CD4-positive, alpha-beta T cell (primary cell): ENCODE measurements at regions not wholly inside any gene's neighbourhood (a gene's known extent, or its start where the extent isn't known, plus 50 kb on each side); places are given as distances from the start of the nearest gene placed in this dataset.
"Not testable (repeated sequence)": the region's sequence is repeated elsewhere in the genome, so short reads cannot be mapped to it uniquely, and the experiment has no call there.

Experiments
- ATAC-seq: fragments of 200-7000 bp; cut with Tn5 transposase; one replicate; pipeline ENCODE4 v1.10.0; 2022; ENCODE audit warnings: mild to moderate bottlenecking; ENCODE audit not compliant: poor library complexity
- CTCF ChIA-PET: fragments of 350-600 bp; sonication (Branson Sonifier 250); formaldehyde crosslinking; loops from one replicate; lab custom pipeline; 2021; ENCODE audit warnings: antibody characterized with exemption, inconsistent platforms; lab: Charles Lee
- POLR2A ChIA-PET: fragments of 350-600 bp; sonication (Branson Sonifier 250); formaldehyde crosslinking; loops from one replicate; lab custom pipeline; 2021; ENCODE audit warnings: antibody characterized with exemption, inconsistent platforms; lab: Charles Lee
- DNase-seq, 14 experiments: peaks; one replicate each; pipeline ENCODE4 v3.0.0-alpha.2; 2013 to 2020; ENCODE audit warnings: mixed read lengths in 2 of 14
- H3K27ac ChIP-seq, 2 donors: one replicate each; pipeline versions ENCODE4 v1.5.1 to v1.7.0; 2013; ENCODE audit warnings: low read length in 2 of 2, low read depth in 1 of 2, mild to moderate bottlenecking in 1 of 2
- H3K27me3 ChIP-seq, 2 experiments: 1 replicate in 1 of 2; 2 replicates in 1 of 2; pipeline versions ENCODE4 v1.6.1 to v1.7.0; 2013; ENCODE audit warnings: low read length in 2 of 2, control low read depth in 1 of 2, mild to moderate bottlenecking in 1 of 2, moderate library complexity in 1 of 2; ENCODE audit not compliant: insufficient read depth in 2 of 2, control insufficient read depth in 1 of 2
- H3K36me3 ChIP-seq: one replicate; pipeline ENCODE4 v1.6.1; 2013; ENCODE audit warnings: low read length, control low read depth; ENCODE audit not compliant: insufficient read depth
- H3K4me1 ChIP-seq: one replicate; pipeline ENCODE4 v1.6.1; 2013; ENCODE audit warnings: low read length, control low read depth; ENCODE audit not compliant: insufficient read depth
- H3K4me3 ChIP-seq: one replicate; pipeline ENCODE4 v1.5.1; 2013; ENCODE audit warnings: mild to moderate bottlenecking, low read length, moderate library complexity
- H3K9me3 ChIP-seq, 2 experiments: 1 replicate in 1 of 2; 2 replicates in 1 of 2; pipeline versions ENCODE4 v1.6.1 to v1.7.0; 2013; ENCODE audit warnings: low read length in 2 of 2, mild to moderate bottlenecking in 2 of 2, control low read depth in 1 of 2, moderate library complexity in 1 of 2; ENCODE audit not compliant: control insufficient read depth in 1 of 2, insufficient read depth in 1 of 2
- H3K27ac Mint-ChIP-seq: one replicate; pipeline ENCODE4 v1.8.0; 2020; ENCODE audit warnings: mixed read lengths
- H3K27me3 Mint-ChIP-seq: one replicate; pipeline ENCODE4 v1.8.0; 2021; ENCODE audit warnings: mixed read lengths
- H3K36me3 Mint-ChIP-seq: one replicate; pipeline ENCODE4 v1.8.0; 2021; ENCODE audit warnings: low read depth, mixed read lengths
- H3K4me1 Mint-ChIP-seq: one replicate; pipeline ENCODE4 v1.8.0; 2021; ENCODE audit warnings: low read depth, mixed read lengths
- H3K4me3 Mint-ChIP-seq: one replicate; pipeline ENCODE4 v1.8.0; 2020; ENCODE audit warnings: mild to moderate bottlenecking, mixed read lengths
- H3K9me3 Mint-ChIP-seq: one replicate; pipeline ENCODE4 v1.8.0; 2020; ENCODE audit warnings: mixed read lengths
- intact Hi-C, 2 experiments: fragments of 100-400 bp; cut with DNase I in 1 of 2; cut with micrococcal nuclease in 1 of 2; formaldehyde crosslinking; loops; one replicate each; pipeline versions ENCODE4 v1.15.1 to v1.9.0; 2023 to 2025; cut with DNase I, micrococcal nuclease
- TF ChIP-seq, protein P1 (sequence below): fragments of 200-600 bp; IDR thresholded peaks from one replicate; pipeline ENCODE4 v1.8.0; 2022; ENCODE audit warnings: antibody characterized with exemption, mild to moderate bottlenecking

DNA sequence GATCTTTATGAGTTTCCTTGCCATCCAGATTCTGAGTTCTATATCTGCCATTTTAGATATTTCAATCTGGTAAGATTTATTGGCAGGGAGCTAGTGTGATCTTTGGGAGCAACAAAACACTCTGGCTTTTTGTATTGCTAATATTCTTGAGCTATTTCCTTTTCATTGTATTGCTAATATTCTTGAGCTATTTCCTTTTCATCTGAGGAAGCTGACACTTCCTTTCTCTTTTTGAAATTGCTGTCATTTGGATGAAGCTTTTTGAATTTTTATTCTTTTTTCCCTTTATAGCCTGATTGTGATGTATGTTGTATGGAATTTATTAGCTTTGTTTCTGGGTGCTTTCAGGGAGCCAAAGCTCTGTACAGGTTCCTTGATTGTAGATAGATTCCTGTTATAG is 873.5 kb upstream of the ATXN8OS start:
- H3K36me3 Mint-ChIP-seq = no peaks in the 10 kb centered on the region
- H3K27me3 Mint-ChIP-seq = no peaks in the 10 kb centered on the region
- no peak for ATAC-seq
- H3K27ac ChIP-seq = no peak overlapping the region
- peaks cover 34% of the 10 kb centered on the region for H3K9me3 Mint-ChIP-seq
- H3K4me1 ChIP-seq = no peaks in the 10 kb centered on the region
- H3K4me3 ChIP-seq = no peak overlapping the region
- no peak overlapping the region for H3K27ac Mint-ChIP-seq
- intact Hi-C loops = no loop called here
- POLR2A ChIA-PET = no interaction called here
- no peak overlapping the region for H3K4me3 Mint-ChIP-seq
- H3K4me1 Mint-ChIP-seq = no peaks in the 10 kb centered on the region
- DNase-seq = no peak
- H3K36me3 ChIP-seq = no peaks in the 10 kb centered on the region
- TF ChIP-seq, protein P1, sequence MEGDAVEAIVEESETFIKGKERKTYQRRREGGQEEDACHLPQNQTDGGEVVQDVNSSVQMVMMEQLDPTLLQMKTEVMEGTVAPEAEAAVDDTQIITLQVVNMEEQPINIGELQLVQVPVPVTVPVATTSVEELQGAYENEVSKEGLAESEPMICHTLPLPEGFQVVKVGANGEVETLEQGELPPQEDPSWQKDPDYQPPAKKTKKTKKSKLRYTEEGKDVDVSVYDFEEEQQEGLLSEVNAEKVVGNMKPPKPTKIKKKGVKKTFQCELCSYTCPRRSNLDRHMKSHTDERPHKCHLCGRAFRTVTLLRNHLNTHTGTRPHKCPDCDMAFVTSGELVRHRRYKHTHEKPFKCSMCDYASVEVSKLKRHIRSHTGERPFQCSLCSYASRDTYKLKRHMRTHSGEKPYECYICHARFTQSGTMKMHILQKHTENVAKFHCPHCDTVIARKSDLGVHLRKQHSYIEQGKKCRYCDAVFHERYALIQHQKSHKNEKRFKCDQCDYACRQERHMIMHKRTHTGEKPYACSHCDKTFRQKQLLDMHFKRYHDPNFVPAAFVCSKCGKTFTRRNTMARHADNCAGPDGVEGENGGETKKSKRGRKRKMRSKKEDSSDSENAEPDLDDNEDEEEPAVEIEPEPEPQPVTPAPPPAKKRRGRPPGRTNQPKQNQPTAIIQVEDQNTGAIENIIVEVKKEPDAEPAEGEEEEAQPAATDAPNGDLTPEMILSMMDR = no peak
- H3K9me3 ChIP-seq = peaks cover 0 to 16% of the 10 kb centered on the region in 2 experiments
- CTCF ChIA-PET = no interaction called here
- H3K27me3 ChIP-seq = no peaks in the 10 kb centered on the region

DNA sequence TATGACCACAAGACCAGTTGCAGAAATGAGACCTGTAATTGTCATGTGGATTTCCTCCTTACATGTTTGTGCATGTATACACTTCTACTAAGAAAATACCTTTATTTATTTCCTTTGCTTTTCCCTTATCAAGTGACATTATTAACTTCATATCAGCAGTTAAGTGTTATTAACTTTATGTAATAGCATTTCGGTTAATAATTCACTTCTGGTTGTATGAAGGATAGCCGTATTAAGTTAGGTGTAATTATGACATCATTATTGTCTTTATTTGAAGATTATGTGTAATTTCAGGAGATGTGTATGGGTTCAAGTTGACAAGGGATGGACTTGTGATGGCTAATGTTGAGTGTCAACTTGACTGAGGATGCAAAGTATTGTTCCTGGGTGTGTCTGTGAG is 881.2 kb upstream of the ATXN8OS start:
- peaks cover 8 to 9% of the 10 kb centered on the region in 2 experiments for H3K9me3 ChIP-seq
- H3K27ac ChIP-seq = no peak overlapping the region
- TF ChIP-seq, protein P1 = no peak
- no peaks in the 10 kb centered on the region for H3K36me3 Mint-ChIP-seq
- H3K4me3 Mint-ChIP-seq = no peak overlapping the region
- H3K27ac Mint-ChIP-seq = no peak overlapping the region
- DNase-seq (no peak), ATAC-seq (no peak)
- no peaks in the 10 kb centered on the region for H3K27me3 ChIP-seq
- H3K4me3 ChIP-seq = no peak overlapping the region
- POLR2A ChIA-PET = no interaction called here
- peaks cover 30% of the 10 kb centered on the region for H3K9me3 Mint-ChIP-seq
- CTCF ChIA-PET = no interaction called here
- no peaks in the 10 kb centered on the region for H3K4me1 ChIP-seq
- intact Hi-C loops = no loop called here
- no peaks in the 10 kb centered on the region for H3K4me1 Mint-ChIP-seq
- H3K36me3 ChIP-seq = no peaks in the 10 kb centered on the region
- H3K27me3 Mint-ChIP-seq = no peaks in the 10 kb centered on the region

DNA sequence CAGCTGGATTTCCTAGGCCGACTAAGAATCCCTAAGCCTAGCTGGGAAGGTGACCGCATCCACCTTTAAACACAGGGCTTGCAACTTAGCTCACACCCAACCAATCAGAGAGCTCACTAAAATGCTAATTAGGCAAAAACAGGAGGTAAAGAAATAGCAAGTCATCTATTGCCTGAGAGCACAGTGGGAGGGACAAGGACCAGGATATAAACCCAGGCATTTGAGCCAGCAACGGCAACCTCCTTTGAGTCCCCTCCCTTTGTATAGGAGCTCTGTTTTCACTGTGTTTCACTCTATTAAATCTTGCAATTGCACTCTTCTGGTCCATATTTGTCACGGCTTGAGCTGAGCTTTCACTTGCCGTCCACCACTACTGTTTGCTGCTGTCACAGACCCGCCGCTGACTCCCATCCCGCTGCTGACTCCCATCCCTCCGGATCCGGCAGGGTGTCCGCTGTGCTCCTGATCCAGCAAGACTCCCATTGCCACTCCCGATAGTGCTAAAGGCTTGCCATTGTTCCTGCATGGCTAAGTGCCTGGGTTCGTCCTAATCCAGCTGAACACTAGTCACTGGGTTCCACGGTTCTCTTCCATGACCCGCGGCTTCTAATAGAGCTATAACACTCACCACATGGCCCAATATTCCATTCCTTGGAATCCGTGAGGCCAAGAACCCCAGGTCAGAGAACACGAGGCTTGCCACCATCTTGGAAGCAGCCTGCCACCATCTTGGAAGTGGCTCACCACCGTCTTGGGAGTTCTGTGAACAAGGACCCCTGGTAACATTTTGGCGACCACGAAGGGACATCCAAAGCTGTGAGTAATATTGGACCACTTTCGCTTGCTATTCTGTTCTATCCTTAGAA is 885.8 kb upstream of the ATXN8OS start:
- H3K4me3 ChIP-seq = not testable (repeated sequence)

GRCh38 chr13:69213396-69213795 is 894.2 kb upstream of the ATXN8OS start:
- Histone ChIP-seq H3K9me3 (no peaks in the 10 kb centered on the region), H3K4me1 (no peaks in the 10 kb centered on the region), H3K27me3 (no peaks in the 10 kb centered on the region), H3K27ac (no peak overlapping the region), H3K36me3 (no peaks in the 10 kb centered on the region), H3K4me3 (no peak overlapping the region)
- Mint-ChIP-seq H3K4me1 (no peaks in the 10 kb centered on the region), H3K27me3 (no peaks in the 10 kb centered on the region), H3K9me3 (peaks cover 15% of the 10 kb centered on the region), H3K4me3 (no peak overlapping the region), H3K27ac (no peak overlapping the region), H3K36me3 (no peaks in the 10 kb centered on the region)
- intact Hi-C loops = no loop called here
- ATAC-seq (no peak), DNase-seq (no peak)
- ChIA-PET POLR2A (no interaction called here), CTCF (no interaction called here)
- TF ChIP-seq, protein P1 = no peak

More for the DNA sequence above, 885.8 kb upstream of the ATXN8OS start:
- peaks cover 13% of the 10 kb centered on the region for H3K9me3 Mint-ChIP-seq
- H3K36me3 ChIP-seq, DNase-seq, H3K9me3 ChIP-seq, H3K36me3 Mint-ChIP-seq, H3K27ac ChIP-seq, CTCF ChIA-PET, H3K4me3 Mint-ChIP-seq, H3K4me1 ChIP-seq, intact Hi-C loops, H3K27ac Mint-ChIP-seq, POLR2A ChIA-PET, ATAC-seq, H3K4me1 Mint-ChIP-seq, H3K27me3 ChIP-seq, H3K27me3 Mint-ChIP-seq: not testable (repeated sequence)
